Liver (tissue), 8 donors: ENCODE measurements at regions not wholly inside any gene's neighbourhood (a gene's known extent, or its start where the extent isn't known, plus 50 kb on each side); places are given as distances from the start of the nearest gene placed in this dataset.

ENCODE experiments used
- DNase-seq: peaks from one replicate; pipeline ENCODE4 v3.0.0-alpha.2; 2017; ENCODE audit warnings: low spot score
- H3K27ac ChIP-seq, 2 donors: one replicate each; pipeline ENCODE4 v1.7.0; 2013; ENCODE audit warnings: inconsistent platforms in 2 of 2, low read length in 2 of 2, control low read depth in 1 of 2, low read depth in 1 of 2, mild to moderate bottlenecking in 1 of 2
- H3K27me3 ChIP-seq, 4 donors: one replicate each; pipeline versions ENCODE4 v1.6.1 to v1.7.0; 2013; ENCODE audit warnings: low read length in 3 of 4, inconsistent platforms in 1 of 4, mild to moderate bottlenecking in 1 of 4, moderate library complexity in 1 of 4; ENCODE audit not compliant: control insufficient read depth in 4 of 4, insufficient read depth in 4 of 4
- H3K36me3 ChIP-seq, 4 donors: one replicate each; pipeline versions ENCODE4 v1.6.1 to v1.7.0; 2013; ENCODE audit warnings: low read length in 3 of 4, mild to moderate bottlenecking in 3 of 4, low read depth in 1 of 4, moderate library complexity in 1 of 4; ENCODE audit not compliant: control insufficient read depth in 4 of 4, insufficient read depth in 3 of 4
- H3K4me1 ChIP-seq, 4 donors: one replicate each; pipeline versions ENCODE4 v1.6.1 to v1.7.0; 2013; ENCODE audit warnings: low read length in 3 of 4, mild to moderate bottlenecking in 3 of 4, moderate library complexity in 1 of 4; ENCODE audit not compliant: control insufficient read depth in 4 of 4, insufficient read depth in 4 of 4
- H3K4me3 ChIP-seq, 3 donors: one replicate each; pipeline versions ENCODE4 v1.6.1 to v1.7.0; 2013; ENCODE audit warnings: low read length in 3 of 3, control low read depth in 1 of 3, low read depth in 1 of 3, mild to moderate bottlenecking in 1 of 3
- H3K9ac ChIP-seq, 2 donors: one replicate each; pipeline ENCODE4 v1.7.0; 2013; ENCODE audit warnings: low read length in 2 of 2, mild to moderate bottlenecking in 2 of 2, moderate library complexity in 2 of 2, control low read depth in 1 of 2, low read depth in 1 of 2
- H3K9me3 ChIP-seq, 4 donors: one replicate each; pipeline versions ENCODE4 v1.6.1 to v1.7.0; 2013; ENCODE audit warnings: low read length in 3 of 4; ENCODE audit not compliant: control insufficient read depth in 4 of 4
- FOXA1 ChIP-seq: IDR thresholded peaks from 2 replicates; pipeline ENCODE4 v1.6.1; 2016; ENCODE audit warnings: antibody characterized with exemption
- FOXA2 ChIP-seq: IDR thresholded peaks from 2 replicates; pipeline ENCODE4 v1.6.1; 2016; ENCODE audit warnings: antibody characterized with exemption
- HNF4A ChIP-seq, 2 donors: conservative IDR thresholded peaks; 2 replicates each; pipeline ENCODE4 v1.6.1; 2016; ENCODE audit warnings: antibody characterized with exemption in 2 of 2, mild to moderate bottlenecking in 2 of 2
- HNF4G ChIP-seq: IDR thresholded peaks from 2 replicates; pipeline ENCODE4 v1.6.1; 2016; ENCODE audit warnings: antibody characterized with exemption
- NR2F2 ChIP-seq: IDR thresholded peaks from 2 replicates; pipeline ENCODE4 v1.6.1; 2016; ENCODE audit warnings: antibody characterized with exemption
- RXRA ChIP-seq, 2 donors: IDR thresholded peaks; 2 replicates each; pipeline ENCODE4 v1.6.1; 2017 to 2018; ENCODE audit warnings: antibody characterized with exemption in 2 of 2, mild to moderate bottlenecking in 1 of 2
- YY1 ChIP-seq: IDR thresholded peaks from 2 replicates; pipeline ENCODE4 v1.6.1; 2016; ENCODE audit warnings: antibody characterized with exemption, mild to moderate bottlenecking
- WGBS: extraction: QIAGEN DNeasy Blood & Tissue Kit; methylation state at CpG from one replicate; pipeline ENCODE4 v1.1.7; 2013; 5-methylcytosine and 5-hydroxymethylcytosine counted together
- TF ChIP-seq, protein P1 (sequence below): IDR thresholded peaks from 2 replicates; pipeline ENCODE4 v1.6.1; 2016; ENCODE audit warnings: antibody characterized with exemption
- TF ChIP-seq, protein P2 (sequence below): IDR thresholded peaks from 2 replicates; pipeline ENCODE4 v1.6.1; 2016; ENCODE audit warnings: antibody characterized with exemption
- TF ChIP-seq, protein P3 (sequence below): fragments of 150-350 bp; IDR thresholded peaks from 2 replicates; pipeline ENCODE4 v1.5.1; 2017; ENCODE audit warnings: improper control_type of control experiment, low read depth, low read length; ENCODE audit not compliant: missing input control
- TF ChIP-seq, protein P4 (sequence below): IDR thresholded peaks from 2 replicates; pipeline ENCODE4 v1.6.1; 2016; ENCODE audit warnings: antibody characterized with exemption, mild to moderate bottlenecking
- donor health status: healthy.
- donor health status: healthy.
- donor health status: healthy.
- donor health status: healthy.
- donor health status: healthy.

DNA sequence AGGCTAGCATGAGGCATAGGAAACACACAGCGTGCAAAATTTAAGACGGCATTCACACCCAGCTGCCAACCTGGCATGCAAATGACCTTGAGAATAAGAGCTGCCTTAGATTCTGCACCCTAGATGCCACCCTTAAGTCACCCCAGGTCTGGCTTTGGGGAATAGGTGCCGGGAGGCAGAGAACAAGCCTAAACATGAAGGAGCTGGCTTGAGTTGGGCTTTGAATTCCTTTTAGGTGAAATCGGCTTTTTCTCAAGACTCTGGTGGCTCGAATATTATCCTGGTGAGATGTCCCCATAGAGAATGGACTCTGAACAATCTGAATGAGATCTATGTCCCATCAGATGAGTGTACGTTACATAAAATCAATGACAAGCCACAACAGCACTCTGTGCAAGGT is 1090.5 kb downstream of the VRK1 start:
- Histone ChIP-seq H3K4me1 (no peaks in the 10 kb centered on the region), H3K9me3 (no peaks in the 10 kb centered on the region), H3K36me3 (no peaks in the 10 kb centered on the region), H3K27me3 (no peaks in the 10 kb centered on the region), H3K4me3 (no peak overlapping the region), H3K27ac (no peak overlapping the region), H3K9ac (no peak overlapping the region)
- DNase-seq, result no peak
- no peak for TF ChIP-seq FOXA2
- TF ChIP-seq HNF4A (conservative IDR thresholded peaks at IDR 0.05), result no peak
- TF ChIP-seq, protein P1, sequence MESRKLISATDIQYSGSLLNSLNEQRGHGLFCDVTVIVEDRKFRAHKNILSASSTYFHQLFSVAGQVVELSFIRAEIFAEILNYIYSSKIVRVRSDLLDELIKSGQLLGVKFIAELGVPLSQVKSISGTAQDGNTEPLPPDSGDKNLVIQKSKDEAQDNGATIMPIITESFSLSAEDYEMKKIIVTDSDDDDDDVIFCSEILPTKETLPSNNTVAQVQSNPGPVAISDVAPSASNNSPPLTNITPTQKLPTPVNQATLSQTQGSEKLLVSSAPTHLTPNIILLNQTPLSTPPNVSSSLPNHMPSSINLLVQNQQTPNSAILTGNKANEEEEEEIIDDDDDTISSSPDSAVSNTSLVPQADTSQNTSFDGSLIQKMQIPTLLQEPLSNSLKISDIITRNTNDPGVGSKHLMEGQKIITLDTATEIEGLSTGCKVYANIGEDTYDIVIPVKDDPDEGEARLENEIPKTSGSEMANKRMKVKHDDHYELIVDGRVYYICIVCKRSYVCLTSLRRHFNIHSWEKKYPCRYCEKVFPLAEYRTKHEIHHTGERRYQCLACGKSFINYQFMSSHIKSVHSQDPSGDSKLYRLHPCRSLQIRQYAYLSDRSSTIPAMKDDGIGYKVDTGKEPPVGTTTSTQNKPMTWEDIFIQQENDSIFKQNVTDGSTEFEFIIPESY, result no peak
- 80% methylated on average over 6 of the region's 6 CpGs for WGBS

DNA sequence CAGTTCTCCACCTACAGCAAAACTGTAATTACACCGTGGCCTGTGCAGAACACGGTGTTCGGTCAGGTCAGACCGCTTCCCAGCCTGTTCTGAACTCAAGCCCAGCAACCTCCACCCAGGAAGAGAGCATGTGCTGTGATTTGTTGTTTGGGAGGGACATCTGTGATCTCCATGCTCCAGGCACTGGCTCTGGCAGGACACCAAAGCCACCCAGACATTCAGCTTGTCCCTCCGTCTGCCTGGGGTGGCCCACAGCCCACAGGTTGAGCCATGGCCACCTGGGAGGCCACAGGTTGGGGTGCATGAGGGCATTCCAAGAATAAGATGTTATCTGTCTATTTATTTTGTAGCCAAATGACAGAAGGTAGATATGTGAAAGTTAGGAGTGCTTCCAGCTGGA is 1091.1 kb downstream of the VRK1 start:
- Histone ChIP-seq H3K27ac (no peak overlapping the region), H3K27me3 (no peaks in the 10 kb centered on the region), H3K4me3 (no peak overlapping the region), H3K9me3 (no peaks in the 10 kb centered on the region), H3K36me3 (no peaks in the 10 kb centered on the region), H3K9ac (no peak overlapping the region), H3K4me1 (no peaks in the 10 kb centered on the region)
- no peak for DNase-seq
- TF ChIP-seq HNF4A (conservative IDR thresholded peaks at IDR 0.05) (no peak), YY1 (no peak), HNF4G (no peak), FOXA1 (no peak), RXRA (IDR thresholded peaks at IDR 0.05) (no peak), FOXA2 (no peak), NR2F2 (no peak)
- TF ChIP-seq, protein P2, sequence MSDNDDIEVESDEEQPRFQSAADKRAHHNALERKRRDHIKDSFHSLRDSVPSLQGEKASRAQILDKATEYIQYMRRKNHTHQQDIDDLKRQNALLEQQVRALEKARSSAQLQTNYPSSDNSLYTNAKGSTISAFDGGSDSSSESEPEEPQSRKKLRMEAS, result no peak
- TF ChIP-seq, protein P1, result no peak
- TF ChIP-seq, protein P3, sequence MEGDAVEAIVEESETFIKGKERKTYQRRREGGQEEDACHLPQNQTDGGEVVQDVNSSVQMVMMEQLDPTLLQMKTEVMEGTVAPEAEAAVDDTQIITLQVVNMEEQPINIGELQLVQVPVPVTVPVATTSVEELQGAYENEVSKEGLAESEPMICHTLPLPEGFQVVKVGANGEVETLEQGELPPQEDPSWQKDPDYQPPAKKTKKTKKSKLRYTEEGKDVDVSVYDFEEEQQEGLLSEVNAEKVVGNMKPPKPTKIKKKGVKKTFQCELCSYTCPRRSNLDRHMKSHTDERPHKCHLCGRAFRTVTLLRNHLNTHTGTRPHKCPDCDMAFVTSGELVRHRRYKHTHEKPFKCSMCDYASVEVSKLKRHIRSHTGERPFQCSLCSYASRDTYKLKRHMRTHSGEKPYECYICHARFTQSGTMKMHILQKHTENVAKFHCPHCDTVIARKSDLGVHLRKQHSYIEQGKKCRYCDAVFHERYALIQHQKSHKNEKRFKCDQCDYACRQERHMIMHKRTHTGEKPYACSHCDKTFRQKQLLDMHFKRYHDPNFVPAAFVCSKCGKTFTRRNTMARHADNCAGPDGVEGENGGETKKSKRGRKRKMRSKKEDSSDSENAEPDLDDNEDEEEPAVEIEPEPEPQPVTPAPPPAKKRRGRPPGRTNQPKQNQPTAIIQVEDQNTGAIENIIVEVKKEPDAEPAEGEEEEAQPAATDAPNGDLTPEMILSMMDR, result no peak
- TF ChIP-seq, protein P4, sequence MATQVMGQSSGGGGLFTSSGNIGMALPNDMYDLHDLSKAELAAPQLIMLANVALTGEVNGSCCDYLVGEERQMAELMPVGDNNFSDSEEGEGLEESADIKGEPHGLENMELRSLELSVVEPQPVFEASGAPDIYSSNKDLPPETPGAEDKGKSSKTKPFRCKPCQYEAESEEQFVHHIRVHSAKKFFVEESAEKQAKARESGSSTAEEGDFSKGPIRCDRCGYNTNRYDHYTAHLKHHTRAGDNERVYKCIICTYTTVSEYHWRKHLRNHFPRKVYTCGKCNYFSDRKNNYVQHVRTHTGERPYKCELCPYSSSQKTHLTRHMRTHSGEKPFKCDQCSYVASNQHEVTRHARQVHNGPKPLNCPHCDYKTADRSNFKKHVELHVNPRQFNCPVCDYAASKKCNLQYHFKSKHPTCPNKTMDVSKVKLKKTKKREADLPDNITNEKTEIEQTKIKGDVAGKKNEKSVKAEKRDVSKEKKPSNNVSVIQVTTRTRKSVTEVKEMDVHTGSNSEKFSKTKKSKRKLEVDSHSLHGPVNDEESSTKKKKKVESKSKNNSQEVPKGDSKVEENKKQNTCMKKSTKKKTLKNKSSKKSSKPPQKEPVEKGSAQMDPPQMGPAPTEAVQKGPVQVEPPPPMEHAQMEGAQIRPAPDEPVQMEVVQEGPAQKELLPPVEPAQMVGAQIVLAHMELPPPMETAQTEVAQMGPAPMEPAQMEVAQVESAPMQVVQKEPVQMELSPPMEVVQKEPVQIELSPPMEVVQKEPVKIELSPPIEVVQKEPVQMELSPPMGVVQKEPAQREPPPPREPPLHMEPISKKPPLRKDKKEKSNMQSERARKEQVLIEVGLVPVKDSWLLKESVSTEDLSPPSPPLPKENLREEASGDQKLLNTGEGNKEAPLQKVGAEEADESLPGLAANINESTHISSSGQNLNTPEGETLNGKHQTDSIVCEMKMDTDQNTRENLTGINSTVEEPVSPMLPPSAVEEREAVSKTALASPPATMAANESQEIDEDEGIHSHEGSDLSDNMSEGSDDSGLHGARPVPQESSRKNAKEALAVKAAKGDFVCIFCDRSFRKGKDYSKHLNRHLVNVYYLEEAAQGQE, result no peak
- 85% methylated on average over 5 of the region's 5 CpGs for WGBS
